Ovary (tissue), 7 donors: ENCODE measurements at regions not wholly inside any gene's neighbourhood (a gene's known extent, or its start where the extent isn't known, plus 50 kb on each side); places are given as distances from the start of the nearest gene placed in this dataset.

ENCODE experiments used
- DNase-seq, 5 donors: peaks; one replicate each; pipeline ENCODE4 v3.0.0-alpha.2; 2019 to 2020
- H3K27ac ChIP-seq, 2 donors: fragments of 200-600 bp; one replicate each; pipeline versions ENCODE4 v1.5.1 to v1.8.0; 2019 to 2022
- H3K27me3 ChIP-seq: fragments of 200-600 bp; one replicate; pipeline ENCODE4 v1.8.0; 2022
- H3K36me3 ChIP-seq: fragments of 200-600 bp; sonication (generic); one replicate; pipeline ENCODE4 v1.5.1; 2019
- H3K4me1 ChIP-seq: one replicate; pipeline ENCODE4 v1.8.1; 2013; ENCODE audit warnings: mild to moderate bottlenecking, moderate library complexity; ENCODE audit not compliant: insufficient read depth
- H3K4me3 ChIP-seq: fragments of 200-600 bp; sonication (generic); one replicate; pipeline ENCODE4 v1.5.1; 2017
- H3K9me3 ChIP-seq, 2 donors: fragments of 200-600 bp in 1 of 2; sonication (generic) in 1 of 2; one replicate each; pipeline versions ENCODE4 v1.5.1 to v1.8.1; 2013 to 2019; ENCODE audit warnings: mild to moderate bottlenecking in 1 of 2, moderate library complexity in 1 of 2
- EP300 ChIP-seq: sonication (generic); formaldehyde crosslinking; IDR thresholded peaks from one replicate; pipeline ENCODE4 v1.6.1; 2017; ENCODE audit warnings: antibody characterized with exemption
- POLR2A ChIP-seq: fragments of 450-650 bp; IDR thresholded peaks from one replicate; pipeline ENCODE4 v1.6.1; 2017; ENCODE audit warnings: antibody characterized with exemption, mild to moderate bottlenecking, moderate library complexity
- WGBS, 3 donors: extraction: QIAGEN DNeasy Blood & Tissue Kit in 1 of 3; methylation state at CpG; one replicate each; pipeline versions ENCODE4 v1.1.5 to v1.1.7; 2013 to 2017; 5-methylcytosine and 5-hydroxymethylcytosine counted together
- intact Hi-C, 4 donors: fragments of 100-400 bp; cut with DNase I; formaldehyde crosslinking; loops; one replicate each; pipeline versions ENCODE4 v1.11.0 to v1.15.1; 2022 to 2023
- TF ChIP-seq, protein P1 (sequence below), 3 donors: fragments of 450-650 bp in 2 of 3; fragments of 200-600 bp in 1 of 3; IDR thresholded peaks; one replicate each; pipeline versions ENCODE4 v1.5.1 to v1.8.0; 2016 to 2022; ENCODE audit warnings: antibody characterized with exemption in 3 of 3, mild to moderate bottlenecking in 1 of 3
- donor health status: DM: no; HTN: no; CAD: no; lungs with moderate emphysema.
- donor health status: DM: no; HTN: no; CAD: no.
- donor health status: Bipolar disorder and iron deficiency.
- donor health status: DM: no; HTN: no; CAD: no.
- donor health status: DM: yes; HTN: yes; CAD: no.

DNA sequence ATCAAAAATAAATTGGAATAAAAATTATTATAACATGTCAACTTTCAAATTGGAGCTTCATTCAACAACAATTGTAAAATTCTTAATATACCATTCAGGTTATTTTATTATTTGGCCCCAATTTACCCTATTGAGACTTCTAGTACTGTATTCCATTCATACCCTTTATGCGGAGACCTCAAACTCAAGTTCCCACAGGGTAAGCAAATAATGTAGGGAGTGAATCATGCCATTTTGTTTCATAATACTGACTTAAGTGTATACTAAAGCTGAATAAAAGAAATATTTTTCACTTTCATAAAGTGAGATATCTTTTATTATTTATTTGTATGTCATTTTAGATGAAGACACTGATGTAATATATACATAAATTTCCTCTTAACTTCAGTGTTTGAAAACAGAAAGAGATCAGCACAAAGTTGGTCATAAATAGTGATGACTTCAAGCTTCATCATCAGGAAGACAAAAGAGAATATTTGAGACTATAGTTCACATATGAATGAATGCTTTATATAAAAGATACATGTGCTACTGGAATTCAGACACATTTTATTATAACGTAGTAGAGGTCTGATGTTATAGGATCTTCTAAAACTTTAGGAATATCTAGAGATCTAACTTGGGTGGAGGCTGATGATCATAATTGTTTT, 894.4 kb upstream of the PCDH9 start:
- H3K4me3 ChIP-seq: no peak overlapping the region
- 90 to 94% (median 94%) methylated on average over 2 of the region's 2 CpGs for WGBS, 3 donors
- no peaks in the 10 kb centered on the region for H3K36me3 ChIP-seq
- H3K27ac ChIP-seq: no peak overlapping the region
- H3K27me3 ChIP-seq: no peaks in the 10 kb centered on the region
- no peaks in the 10 kb centered on the region for H3K4me1 ChIP-seq
- H3K9me3 ChIP-seq: no peaks in the 10 kb centered on the region
- DNase-seq: no peak
- TF ChIP-seq EP300 (no peak), POLR2A (no peak)
- TF ChIP-seq, protein P1, sequence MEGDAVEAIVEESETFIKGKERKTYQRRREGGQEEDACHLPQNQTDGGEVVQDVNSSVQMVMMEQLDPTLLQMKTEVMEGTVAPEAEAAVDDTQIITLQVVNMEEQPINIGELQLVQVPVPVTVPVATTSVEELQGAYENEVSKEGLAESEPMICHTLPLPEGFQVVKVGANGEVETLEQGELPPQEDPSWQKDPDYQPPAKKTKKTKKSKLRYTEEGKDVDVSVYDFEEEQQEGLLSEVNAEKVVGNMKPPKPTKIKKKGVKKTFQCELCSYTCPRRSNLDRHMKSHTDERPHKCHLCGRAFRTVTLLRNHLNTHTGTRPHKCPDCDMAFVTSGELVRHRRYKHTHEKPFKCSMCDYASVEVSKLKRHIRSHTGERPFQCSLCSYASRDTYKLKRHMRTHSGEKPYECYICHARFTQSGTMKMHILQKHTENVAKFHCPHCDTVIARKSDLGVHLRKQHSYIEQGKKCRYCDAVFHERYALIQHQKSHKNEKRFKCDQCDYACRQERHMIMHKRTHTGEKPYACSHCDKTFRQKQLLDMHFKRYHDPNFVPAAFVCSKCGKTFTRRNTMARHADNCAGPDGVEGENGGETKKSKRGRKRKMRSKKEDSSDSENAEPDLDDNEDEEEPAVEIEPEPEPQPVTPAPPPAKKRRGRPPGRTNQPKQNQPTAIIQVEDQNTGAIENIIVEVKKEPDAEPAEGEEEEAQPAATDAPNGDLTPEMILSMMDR (IDR thresholded peaks at IDR 0.05): no peak
- intact Hi-C loops: no loop called here

- H3K36me3 ChIP-seq: no peaks in the 10 kb centered on the region
- WGBS, 3 donors: 73 to 80% (median 76%) methylated on average over 2 of the region's 2 CpGs
- H3K4me3 ChIP-seq: no peak overlapping the region
- H3K27me3 ChIP-seq: no peaks in the 10 kb centered on the region
- no peak for DNase-seq
- H3K4me1 ChIP-seq: no peaks in the 10 kb centered on the region
- TF ChIP-seq, protein P1 (IDR thresholded peaks at IDR 0.05): no peak
- TF ChIP-seq POLR2A (no peak), EP300 (no peak)
- H3K9me3 ChIP-seq: no peaks in the 10 kb centered on the region
- no peak overlapping the region for H3K27ac ChIP-seq
- intact Hi-C loops: no loop called here
Measured at GRCh38 chr13:68110178-68110768, 880.1 kb upstream of the PCDH9 start.

GRCh38 chr13:68107667-68108066, 877.5 kb upstream of the PCDH9 start:
- no peaks in the 10 kb centered on the region for H3K36me3 ChIP-seq
- intact Hi-C loops: no loop called here
- DNase-seq: no peak
- H3K4me3 ChIP-seq: no peak overlapping the region
- H3K4me1 ChIP-seq: no peaks in the 10 kb centered on the region
- H3K9me3 ChIP-seq: no peaks in the 10 kb centered on the region
- 96 to 97% (median 97%) methylated on average over 17 to 29 of the region's 29 CpGs for WGBS, 3 donors
- no peaks in the 10 kb centered on the region for H3K27me3 ChIP-seq
- H3K27ac ChIP-seq: no peak overlapping the region
- no peak for TF ChIP-seq EP300
- no peak for TF ChIP-seq POLR2A

DNA sequence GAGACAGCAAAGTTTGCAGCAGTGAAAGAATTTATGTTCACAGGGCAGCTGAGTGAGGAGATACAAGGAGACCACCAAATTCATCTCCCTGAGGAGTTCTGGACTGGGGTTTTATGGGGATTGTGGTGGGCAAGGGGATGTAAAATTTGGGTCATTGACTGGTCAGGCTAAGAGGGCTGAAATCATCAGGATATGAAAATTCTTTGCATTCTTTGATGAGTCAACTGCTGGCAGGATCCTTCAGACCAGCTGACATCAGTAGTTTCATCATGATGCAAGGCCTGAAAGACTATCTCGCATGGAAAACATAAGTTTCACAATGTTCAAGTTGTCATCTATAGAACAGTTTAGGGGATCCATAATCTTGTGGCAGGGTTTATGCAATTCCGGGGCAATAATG, 869.5 kb upstream of the PCDH9 start:
- TF ChIP-seq, protein P1 (IDR thresholded peaks at IDR 0.05): no peak
- TF ChIP-seq EP300: no peak
- no peak for TF ChIP-seq POLR2A
- Histone ChIP-seq H3K36me3 (no peaks in the 10 kb centered on the region), H3K27me3 (no peaks in the 10 kb centered on the region), H3K9me3 (no peaks in the 10 kb centered on the region), H3K27ac (no peak overlapping the region), H3K4me3 (no peak overlapping the region), H3K4me1 (no peaks in the 10 kb centered on the region)
- DNase-seq: no peak
- intact Hi-C loops: no loop called here
- WGBS, 3 donors: 83 to 88% (median 85%) methylated on average over 2 of the region's 2 CpGs

- Histone ChIP-seq H3K4me3 (no peak overlapping the region), H3K9me3 (no peaks in the 10 kb centered on the region), H3K27me3 (no peaks in the 10 kb centered on the region), H3K36me3 (no peaks in the 10 kb centered on the region), H3K27ac (no peak overlapping the region), H3K4me1 (no peaks in the 10 kb centered on the region)
- WGBS, 3 donors: 86 to 90% (median 87%) methylated on average over 2 of the region's 2 CpGs
- DNase-seq: no peak
- TF ChIP-seq POLR2A (no peak), EP300 (no peak)
- TF ChIP-seq, protein P1 (IDR thresholded peaks at IDR 0.05): no peak
- intact Hi-C loops: no loop called here
Measured at GRCh38 chr13:68081061-68081460, 850.9 kb upstream of the PCDH9 start.
